Choroid plexus epithelial cell (primary cell): ENCODE measurements at regions not wholly inside any gene's neighbourhood (a gene's known extent, or its start where the extent isn't known, plus 50 kb on each side); places are given as distances from the start of the nearest gene placed in this dataset.

Experiments used
- DNase-seq: peaks from one replicate; pipeline ENCODE4 v3.0.0-alpha.2; 2010; ENCODE audit warnings: low read depth
- H3K4me3 ChIP-seq: 2 replicates; pipeline ENCODE4 v1.5.1; 2011; ENCODE audit warnings: low read depth, mild to moderate bottlenecking, control low read depth, low read length, moderate library complexity
- TF ChIP-seq, protein P1 (sequence below): conservative IDR thresholded peaks from 2 replicates; pipeline ENCODE4 v1.5.1; 2011; ENCODE audit warnings: low read depth, mild to moderate bottlenecking, control low read depth, inconsistent platforms, low read length, moderate library complexity

DNA sequence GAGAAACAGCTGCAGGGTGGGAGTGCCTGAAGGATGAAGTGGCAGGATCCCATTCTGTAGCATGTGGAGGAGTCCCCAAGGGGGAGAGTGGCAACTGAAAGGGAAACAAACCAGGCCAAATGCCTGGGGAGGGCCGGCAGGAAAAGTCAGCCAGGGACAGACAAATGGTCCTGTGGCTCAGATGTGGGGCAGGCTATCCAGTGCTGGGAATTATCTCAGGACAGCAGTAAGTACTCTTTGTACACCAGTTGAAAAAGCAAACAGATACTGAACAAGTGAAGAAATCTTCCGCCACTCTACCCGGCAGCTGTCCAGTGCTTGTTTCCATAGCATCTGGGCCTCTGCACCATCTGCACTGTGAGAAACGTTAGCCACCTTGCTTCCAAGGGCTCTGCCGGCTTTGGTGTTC, 408.9 kb downstream of the LRATD1 start:
- no peak overlapping the region for H3K4me3 ChIP-seq
- TF ChIP-seq, protein P1, sequence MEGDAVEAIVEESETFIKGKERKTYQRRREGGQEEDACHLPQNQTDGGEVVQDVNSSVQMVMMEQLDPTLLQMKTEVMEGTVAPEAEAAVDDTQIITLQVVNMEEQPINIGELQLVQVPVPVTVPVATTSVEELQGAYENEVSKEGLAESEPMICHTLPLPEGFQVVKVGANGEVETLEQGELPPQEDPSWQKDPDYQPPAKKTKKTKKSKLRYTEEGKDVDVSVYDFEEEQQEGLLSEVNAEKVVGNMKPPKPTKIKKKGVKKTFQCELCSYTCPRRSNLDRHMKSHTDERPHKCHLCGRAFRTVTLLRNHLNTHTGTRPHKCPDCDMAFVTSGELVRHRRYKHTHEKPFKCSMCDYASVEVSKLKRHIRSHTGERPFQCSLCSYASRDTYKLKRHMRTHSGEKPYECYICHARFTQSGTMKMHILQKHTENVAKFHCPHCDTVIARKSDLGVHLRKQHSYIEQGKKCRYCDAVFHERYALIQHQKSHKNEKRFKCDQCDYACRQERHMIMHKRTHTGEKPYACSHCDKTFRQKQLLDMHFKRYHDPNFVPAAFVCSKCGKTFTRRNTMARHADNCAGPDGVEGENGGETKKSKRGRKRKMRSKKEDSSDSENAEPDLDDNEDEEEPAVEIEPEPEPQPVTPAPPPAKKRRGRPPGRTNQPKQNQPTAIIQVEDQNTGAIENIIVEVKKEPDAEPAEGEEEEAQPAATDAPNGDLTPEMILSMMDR: no peak
- no peak for DNase-seq

DNA sequence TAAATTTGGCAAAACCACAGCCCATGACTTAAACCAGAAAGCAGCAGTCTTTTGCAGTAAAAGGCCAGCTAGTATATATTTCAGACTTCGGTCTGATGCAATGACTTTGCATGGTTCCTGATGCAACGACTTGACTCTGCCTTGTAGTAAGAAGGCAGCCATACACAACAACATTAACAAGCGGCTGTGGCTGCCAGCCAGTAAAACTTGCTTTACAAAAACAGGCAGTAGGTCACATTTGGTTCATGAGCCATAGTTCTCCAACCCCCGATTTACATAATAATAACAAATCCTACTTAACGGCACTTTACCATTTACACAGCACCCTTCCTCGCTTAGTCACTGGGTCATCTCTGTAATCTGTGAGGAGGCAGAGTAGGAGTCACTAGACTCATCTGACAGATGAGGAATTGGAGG, 410.3 kb downstream of the LRATD1 start:
- DNase-seq: peak; percentile 37
- TF ChIP-seq, protein P1: no peak
- no peak overlapping the region for H3K4me3 ChIP-seq

DNA sequence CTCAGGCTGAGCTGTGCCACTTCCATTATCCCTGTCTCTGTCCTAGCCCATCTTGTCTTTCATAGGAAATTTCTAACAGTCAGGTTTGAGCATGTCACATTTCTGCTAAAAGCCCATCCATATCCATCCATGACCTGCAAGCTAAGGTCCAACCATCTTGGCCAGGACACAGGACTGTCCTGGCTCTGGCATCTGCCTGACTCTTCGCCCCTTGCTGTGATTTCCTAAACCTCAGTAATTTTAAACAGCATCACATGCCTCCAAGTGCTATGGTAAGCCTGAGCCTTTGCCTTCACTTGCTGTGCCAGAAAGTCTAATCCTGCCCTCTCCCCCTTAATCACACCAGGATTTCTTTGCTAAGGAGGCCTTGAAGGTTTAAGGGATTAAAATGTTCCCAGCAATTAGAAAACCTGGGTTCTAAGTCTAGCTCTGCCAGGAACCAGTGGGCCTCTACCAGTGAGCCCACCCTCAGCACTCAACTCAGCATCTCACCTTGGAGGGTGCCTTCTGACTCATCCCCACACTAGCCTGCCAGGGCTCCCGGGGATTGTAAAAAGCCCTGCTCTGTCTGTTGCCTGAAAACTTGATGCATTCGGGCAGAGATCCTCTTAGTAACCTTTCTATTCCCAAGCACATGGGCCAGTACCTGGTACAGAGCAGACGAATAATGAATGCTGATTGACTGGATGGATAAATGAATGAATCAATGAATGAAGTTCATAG, 411.0 kb downstream of the LRATD1 start:
- DNase-seq: no peak
- TF ChIP-seq, protein P1: no peak
- no peak overlapping the region for H3K4me3 ChIP-seq

DNA sequence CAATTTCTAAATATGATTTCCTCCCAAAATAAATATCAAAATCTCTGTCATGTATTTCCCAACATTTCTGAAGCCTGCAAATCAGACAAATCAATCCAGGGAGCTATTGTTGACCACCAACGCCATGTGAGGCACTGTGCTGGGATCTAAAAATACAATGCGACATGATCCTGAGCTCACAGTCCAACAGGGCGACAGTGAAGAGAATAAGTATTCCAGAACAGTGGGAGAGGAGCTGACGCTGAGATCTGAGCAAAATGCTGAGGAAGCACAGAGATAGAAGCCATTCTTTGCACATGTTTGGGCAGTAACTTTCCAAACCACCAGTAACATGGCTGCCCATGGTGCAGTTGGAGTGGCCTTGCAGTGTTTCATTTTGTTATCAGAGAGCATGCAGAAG, 412.5 kb downstream of the LRATD1 start:
- no peak for DNase-seq
- TF ChIP-seq, protein P1: no peak
- no peak overlapping the region for H3K4me3 ChIP-seq

DNA sequence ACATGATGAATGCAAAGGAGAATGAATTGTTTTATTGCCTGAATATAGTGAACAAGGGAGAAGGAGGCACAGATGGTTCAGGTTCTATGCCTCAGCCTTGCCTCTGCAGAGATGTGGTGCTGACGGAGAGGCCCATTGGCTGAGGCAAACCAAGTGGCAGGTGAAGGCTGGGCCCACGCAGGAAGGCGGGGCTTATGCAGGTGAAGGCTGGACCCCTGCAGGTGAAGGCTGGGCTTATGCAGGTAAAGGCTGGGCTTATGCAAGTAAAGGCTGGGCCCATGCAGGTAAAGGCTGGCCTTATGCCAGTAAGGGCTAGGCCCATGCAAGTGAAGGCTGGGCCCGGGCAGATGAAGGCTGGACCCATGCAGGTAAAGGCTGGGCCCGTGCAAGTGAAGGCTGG, 414.7 kb downstream of the LRATD1 start:
- TF ChIP-seq, protein P1: no peak
- no peak overlapping the region for H3K4me3 ChIP-seq
- DNase-seq: no peak

DNA sequence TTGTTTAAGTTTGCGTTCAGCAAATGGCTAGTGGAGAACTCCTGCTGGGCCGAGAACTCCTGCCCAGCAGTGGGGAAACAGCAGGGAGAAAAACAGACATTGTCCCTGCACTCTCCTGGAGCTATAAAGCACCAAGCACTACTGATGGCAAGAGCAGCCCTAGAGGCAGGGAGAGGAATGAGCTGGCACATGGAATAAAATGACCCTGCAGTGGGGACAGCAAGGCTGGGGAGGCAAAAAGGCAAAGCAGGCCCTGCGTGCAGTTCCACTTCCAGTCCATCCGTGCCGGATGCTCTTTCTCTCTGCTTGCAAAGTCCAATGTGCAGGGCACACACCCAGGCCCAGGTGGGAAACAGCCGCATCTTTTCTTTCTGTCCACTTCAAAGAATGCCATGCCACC, 415.5 kb downstream of the LRATD1 start:
- no peak overlapping the region for H3K4me3 ChIP-seq
- TF ChIP-seq, protein P1: no peak
- DNase-seq: no peak
